HL-60/S4 (cell line): ENCODE measurements at regions not wholly inside any gene's neighbourhood (a gene's known extent, or its start where the extent isn't known, plus 50 kb on each side); places are given as distances from the start of the nearest gene placed in this dataset.
"Not testable (repeated sequence)": the region's sequence is repeated elsewhere in the genome, so short reads cannot be mapped to it uniquely, and the experiment has no call there.

Experiments
- in situ Hi-C: fragments of 300-500 bp; cut with MboI; formaldehyde crosslinking; loops from 2 replicates; pipeline ENCODE4 v1.14.3; 2022; ENCODE audit warnings: low sequenced_read_pairs

DNA sequence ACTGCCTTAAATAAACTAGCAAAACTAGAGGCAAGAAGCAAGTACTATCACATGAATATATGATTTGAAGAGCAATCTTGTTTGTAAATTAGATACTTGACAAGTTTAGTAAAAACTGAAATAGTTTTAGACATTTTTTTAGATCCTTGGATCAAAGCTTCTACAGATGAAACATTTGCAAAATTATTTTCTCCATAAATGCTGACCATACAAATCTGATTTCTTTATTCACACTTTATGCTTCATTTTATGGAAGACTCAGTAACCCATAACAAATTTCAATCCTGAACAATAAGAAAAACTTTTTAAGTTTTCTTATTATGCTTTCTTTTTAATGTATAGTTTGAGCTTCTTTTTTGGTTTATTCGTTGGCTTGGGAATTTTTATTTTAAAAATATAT is 750.2 kb upstream of the SLITRK5 start:
- in situ Hi-C loops: no loop called here

DNA sequence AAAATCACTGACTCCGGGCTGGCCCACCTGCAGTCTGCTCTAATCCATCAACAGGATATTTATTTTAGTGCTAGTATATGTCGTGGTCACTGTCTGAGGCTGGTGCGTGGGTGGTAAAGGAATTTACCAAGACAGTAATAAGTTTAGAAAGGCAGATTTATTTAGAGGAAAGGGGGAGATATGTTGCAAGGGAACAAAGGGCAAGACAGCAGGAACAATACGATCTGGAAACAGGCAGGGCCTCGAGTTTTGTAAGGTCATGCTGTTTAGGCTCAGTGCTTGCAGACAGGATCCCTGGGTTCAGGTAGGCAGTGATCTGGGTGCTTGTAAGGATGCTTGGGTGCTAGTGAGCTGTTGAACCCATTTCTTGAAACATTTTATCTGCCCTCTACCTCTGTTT is 748.2 kb upstream of the SLITRK5 start:
- in situ Hi-C loops: no loop called here

DNA sequence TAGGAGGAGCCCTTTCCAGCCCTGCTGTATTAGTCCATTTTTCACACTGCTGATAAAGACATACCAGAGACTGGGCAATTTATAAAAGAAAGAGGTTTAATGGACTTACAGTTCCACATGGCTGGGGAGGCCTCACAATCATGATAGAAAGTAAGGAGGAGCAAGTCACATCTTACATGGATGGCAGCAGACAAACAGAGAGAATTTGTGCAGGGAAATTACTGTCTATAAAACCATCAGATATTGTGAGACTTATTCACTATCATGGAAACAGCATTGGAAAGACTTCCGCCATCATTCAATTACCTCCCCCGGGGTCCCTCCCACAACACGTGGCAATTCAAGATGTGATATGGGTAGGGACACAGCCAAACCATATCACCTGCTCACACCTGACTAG is 744.3 kb upstream of the SLITRK5 start:
- in situ Hi-C loops: not testable (repeated sequence)

DNA sequence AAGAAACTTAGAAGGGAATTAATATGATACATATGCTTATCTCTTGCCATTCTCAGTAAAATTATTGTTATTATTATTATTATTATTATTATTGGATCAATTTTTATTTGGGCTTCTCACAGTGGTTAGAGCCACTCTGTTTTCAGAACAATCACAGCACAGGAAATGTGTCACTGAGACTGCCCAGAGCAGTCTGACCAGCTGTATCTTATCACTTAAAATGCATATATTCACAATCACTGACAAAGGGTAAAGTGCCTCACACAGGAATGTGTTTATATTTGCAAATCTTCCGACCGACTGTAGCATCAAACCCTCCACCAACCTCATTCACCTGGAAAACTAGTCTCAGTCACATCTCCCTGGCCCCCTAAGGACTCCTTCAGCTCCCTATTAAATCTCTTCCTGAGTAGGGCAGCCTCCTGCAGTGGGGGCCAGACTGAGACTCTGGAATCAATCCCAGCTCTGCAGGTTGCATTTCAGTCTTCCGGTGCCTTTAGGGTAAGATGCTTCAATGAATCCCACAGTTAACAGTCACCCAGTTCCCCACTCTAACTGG is 738.3 kb upstream of the SLITRK5 start:
- in situ Hi-C loops: no loop called here

DNA sequence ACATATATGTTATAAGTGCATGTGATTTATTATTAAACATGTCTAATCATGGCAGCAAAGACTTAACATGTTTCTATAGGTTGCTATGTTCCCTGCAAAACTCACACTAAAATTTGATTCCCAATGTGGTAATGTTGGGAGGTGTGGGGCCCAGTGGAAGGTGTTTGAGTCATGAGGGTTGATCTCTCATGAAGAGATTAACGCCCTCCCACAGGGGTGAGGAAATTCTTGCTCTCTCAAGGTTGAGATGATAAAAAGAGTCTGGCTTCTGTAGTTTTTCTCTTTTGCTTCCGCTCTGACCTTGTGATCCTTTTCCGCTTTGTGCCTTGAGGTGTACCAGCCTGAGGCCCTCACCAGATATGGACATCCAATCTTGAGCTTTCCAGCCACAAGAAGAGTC is 737.5 kb upstream of the SLITRK5 start:
- in situ Hi-C loops: no loop called here

DNA sequence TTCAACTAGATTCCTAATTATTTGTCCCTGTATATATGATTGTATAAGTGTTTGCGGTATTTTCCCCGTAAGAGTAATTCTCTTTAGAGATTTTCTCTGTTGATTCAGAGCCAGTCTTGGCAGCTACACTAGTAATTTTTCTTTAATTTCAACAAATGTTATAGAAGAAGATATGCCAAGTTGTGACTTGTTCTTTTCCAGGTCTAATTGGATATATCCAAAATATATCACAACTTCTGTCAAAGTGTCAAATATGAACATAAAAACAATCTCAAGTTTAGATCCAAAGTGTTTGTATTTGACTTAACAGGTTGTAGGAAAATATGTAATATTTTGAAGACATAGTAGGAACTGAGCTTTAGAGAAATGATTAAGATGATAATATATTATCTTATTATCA is 733.9 kb upstream of the SLITRK5 start:
- in situ Hi-C loops: no loop called here

DNA sequence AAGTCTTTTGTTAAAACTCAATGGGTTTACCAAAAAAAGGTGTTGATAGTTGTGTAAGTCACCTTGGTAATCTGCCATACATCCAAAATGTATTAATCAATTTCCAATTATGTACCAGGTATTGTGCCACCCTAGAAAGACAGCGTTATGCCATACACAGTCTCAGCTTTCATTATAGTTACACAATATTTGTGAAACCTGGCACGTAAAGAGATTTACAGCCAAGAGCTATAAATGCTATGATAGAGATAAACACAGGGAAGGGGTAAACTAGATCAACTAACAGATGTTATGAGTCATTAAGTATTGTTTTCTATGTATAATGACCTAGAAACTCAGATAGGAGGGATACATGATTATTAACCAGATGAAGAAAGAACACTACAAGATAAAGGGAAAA is 725.6 kb upstream of the SLITRK5 start:
- in situ Hi-C loops: no loop called here

DNA sequence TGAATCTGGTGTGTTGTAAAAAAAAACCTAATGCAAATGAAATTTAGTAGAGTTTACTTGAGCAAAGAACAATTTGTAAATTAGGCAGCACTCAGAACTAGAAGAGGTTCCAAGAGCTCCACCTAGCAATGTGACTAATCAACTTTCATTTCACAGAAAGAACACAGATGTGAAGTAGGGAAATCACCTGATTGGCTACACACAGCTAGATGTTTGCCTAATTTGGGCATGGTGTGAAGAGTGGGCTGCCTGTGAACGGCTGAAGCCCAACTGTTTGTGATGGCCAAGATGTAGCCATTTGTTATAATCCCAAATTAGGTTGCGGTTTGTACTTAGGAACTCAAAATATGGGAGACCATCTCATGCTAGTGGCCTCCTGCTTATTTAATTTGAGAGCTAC is 724.4 kb upstream of the SLITRK5 start:
- in situ Hi-C loops: no loop called here

DNA sequence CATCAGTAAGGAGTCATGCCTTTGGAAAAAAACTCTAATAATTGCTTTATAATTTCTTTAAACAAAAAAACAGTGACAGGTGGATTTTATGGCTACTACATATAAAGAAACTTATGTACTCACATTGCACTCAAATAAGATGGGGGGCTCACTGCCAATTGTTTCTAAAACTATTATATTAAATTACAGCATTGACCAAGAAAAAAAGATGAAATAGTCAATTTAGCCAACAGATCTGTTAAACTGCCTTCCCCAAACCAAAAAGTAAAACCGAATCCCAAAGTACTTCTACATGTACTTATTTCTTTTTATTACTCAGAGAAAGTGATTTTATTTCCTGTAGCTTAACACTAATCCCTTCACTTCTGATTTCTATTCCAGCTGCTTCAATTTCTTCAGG is 716.8 kb upstream of the SLITRK5 start:
- in situ Hi-C loops: no loop called here

DNA sequence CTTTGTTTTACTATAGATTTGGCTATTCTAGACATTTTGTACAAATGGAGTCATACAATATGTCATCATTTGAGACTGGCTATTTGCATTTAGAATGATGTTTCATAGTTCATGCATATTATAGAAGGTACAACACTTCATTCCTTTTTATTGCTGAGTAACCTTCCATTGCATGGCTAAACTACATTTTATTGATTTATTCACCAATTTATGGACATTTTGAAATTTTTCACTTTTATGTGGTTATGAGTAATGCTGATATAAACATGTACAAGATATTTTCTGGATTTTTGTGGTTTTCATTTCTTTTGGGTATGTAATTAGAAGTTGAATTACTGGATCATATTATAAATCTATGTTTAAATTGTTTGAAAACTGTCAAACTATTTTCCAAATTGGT is 710.3 kb upstream of the SLITRK5 start:
- in situ Hi-C loops: no loop called here

DNA sequence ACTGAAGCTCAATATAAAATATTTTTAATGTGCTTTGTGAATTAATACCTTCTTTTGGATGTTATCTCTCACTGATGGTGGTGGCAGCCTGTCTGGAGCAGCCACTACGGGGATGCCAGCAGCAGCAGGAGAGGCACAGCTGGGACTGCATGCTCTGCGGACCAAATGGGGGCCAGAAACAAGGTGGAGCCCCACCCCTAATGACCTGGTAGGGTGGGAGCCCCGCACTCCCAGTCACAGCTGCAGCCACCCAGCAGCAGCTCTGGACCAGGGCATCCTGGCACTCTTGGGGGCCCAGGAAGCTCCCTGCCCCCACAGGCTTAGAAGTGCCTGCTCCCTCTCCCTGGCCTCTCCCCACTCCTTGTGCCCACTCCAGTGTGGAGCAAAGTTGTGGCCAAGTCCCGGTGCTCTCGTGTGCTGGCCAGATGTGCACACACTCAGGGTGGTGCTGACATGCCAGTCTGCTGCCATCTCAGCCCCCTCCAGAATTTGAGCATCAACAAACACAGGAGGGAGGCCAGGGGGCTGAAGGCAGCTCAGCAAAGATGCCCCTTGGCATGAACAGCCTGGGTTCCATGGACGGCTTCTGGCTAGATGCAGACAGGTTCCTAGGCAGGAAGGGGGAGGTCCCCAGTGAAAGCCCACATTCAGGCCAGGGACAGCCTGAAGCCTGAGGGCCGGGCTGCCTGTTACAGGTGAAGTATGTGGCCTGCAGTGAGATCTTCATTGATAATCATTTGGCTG is 696.7 kb upstream of the SLITRK5 start:
- in situ Hi-C loops: no loop called here

DNA sequence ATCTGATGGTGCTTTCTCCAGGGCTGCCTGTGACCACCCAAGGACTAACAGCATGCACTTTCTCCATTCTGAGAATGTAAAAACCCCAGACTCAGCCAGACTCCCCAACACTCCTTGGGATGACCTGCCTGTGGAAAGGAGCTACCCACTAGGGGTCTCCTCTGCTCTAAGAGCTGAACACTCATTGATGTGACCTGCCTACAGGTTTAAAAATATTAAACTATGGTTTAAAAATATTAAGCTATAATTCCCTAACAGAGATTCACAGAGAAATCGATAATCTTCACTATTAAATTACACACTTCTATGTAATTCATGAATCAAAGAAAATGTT is 696.2 kb upstream of the SLITRK5 start:
- in situ Hi-C loops: no loop called here

DNA sequence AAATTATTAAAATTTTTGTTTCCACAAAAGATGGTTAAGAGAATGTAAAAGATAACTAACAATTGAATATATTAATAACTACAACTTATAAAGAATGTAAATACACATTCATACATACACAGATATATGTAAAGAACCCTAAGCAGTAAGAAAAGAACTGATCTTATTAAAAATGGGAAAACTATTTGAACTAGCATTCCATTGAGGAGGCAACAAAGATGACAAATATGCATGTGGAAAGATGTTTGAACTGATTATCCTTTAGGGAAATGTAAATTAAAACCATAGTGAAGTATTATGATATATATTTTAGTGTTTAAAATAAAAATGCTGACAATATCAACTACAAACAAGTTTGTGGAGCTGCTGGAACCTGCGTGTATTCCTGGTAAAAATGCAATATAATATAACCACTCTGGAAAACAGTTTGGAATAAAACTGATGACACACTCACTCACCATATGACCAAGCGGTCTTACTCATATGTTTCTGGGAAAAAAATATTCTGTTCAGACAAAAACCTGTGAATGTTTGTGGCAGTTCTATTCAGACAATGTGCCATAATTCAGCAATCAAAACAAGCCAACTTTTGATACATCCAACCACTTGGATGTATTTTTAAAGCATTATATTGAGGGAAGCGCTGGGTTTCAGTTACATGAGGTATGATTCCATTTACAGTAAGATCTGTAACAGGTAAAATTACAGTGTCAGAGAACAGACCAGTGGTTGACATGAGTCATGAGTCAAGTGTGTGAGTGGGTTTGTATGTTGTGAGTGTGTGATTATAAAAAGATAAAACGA is 694.4 kb upstream of the SLITRK5 start:
- in situ Hi-C loops: no loop called here

DNA sequence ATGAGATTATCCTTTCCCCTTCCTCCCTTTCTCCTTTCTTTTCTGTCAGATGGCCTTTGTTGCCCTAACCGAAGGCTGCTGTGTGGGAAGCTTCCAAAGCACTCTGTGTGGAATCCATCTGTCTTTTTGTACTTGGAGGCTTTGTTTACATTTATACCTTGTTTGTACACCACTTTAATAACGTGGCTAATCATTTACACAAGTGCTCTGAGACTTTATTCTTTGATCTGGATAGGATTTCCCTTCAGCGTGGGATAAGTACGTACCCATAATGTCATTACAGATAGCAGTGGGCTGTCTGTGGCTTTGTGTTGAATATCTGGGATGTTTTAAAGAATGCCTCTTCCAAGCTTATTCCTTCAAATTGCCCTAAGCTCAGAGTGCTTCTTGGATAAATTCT is 684.7 kb upstream of the SLITRK5 start:
- in situ Hi-C loops: no loop called here

DNA sequence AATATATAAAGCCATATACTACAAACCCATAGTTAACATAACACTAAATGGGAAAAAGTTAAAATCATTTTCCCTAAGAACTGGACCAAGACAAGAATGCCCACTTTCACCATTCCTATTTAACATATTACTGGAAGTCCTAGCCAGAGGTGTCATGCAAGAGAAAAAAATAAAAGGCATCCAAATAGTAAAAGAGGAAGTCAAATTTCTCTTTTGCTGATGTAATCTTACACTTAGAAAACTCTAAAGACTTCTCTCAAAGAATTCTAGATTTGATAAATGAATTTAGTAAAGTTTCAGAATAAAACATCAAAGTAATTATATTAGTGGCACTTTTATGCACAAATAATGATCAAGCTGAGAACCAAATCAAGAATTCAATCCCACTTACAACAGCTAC is 678.9 kb upstream of the SLITRK5 start:
- in situ Hi-C loops: no loop called here

DNA sequence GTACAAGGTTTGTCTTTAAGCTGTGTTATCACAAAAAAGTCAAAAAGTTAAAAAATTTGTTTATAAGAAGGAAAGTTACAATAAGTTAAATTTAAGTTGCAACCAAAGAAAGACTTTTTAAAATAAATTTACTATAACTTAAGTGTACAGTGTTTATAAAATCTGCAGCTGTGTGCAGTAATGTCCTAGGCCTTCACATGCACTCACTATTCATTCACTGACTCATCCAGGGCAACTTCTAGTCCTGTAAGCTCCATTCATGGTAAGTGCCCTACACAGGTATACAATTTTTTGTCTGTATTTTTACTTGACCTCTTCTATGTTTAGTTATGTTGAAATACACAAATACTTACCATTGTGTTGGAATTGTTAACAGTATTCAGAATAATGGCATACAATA is 667.9 kb upstream of the SLITRK5 start:
- in situ Hi-C loops: no loop called here

DNA sequence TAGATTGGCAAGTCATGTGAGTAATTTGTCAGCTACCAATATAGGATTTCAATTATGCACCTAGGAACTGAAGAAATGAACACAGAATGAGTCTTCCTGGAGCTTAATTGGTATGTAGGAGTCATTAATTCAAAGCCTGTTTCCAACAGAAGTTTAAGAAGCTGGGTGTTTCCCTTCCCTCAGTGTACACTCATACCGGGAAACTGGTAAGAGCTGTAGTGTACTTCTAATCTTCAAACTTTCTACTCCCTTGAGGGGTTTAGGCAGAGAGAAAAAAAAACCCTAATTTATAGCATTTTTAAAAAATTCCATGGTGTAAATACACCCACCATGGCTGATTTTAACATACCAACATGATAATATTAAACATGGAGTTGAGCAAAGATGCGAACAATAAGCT is 665.7 kb upstream of the SLITRK5 start:
- in situ Hi-C loops: no loop called here

DNA sequence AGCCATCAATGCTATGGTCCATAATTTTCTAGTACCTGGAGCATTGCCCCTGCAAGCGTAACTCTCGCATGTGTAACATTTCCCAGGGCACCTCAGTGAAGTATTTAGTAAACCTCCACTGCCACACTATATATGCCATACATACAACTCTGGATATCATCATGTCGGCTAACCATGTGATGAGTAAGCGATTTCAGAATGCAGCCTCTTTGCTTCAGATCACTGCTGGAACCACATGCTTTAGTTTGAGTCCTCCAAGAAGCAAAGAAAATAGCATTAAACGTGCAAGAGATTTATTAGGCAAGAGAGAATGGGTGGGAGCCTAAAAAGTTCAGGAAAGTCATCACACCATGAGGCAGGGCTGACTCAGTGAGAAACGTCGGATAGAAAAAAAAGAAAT is 635.6 kb upstream of the SLITRK5 start:
- in situ Hi-C loops: no loop called here

DNA sequence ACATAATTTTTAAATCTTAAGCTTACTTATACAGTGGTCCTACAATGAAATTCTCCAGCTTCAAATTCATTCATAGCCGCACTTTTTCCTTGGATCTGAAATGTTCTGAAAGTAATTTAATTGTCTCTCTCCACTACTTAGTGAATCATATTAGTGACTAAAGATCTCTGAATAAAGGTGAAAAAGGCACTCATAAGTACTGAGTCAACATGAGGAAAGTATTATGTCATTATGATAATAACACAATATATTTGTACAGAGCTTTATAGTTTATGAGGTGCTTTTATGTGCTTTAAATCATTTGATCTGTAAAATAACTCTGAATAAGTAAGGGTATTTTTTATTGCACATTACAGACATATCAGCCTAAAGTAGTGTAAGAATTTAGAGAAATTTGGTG is 628.2 kb upstream of the SLITRK5 start:
- in situ Hi-C loops: no loop called here

DNA sequence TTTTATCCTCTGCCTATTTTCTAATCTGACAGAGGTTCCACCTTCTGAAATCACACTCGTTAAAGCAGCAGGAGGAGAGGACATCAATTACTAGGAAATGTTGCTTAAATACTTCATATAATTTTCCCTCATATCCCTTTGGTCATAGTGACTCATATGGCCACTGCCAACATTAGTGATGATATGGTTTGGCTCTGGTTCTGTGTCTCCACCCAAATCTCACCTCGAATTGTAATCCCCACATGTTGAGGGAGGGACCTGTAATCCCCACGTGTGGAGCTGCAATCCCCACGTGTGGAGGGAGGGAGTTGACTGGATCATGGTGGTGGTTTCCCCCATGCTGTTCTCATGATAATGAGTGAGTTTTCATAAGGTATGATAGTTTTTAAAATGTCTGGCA is 618.4 kb upstream of the SLITRK5 start:
- in situ Hi-C loops: no loop called here

DNA sequence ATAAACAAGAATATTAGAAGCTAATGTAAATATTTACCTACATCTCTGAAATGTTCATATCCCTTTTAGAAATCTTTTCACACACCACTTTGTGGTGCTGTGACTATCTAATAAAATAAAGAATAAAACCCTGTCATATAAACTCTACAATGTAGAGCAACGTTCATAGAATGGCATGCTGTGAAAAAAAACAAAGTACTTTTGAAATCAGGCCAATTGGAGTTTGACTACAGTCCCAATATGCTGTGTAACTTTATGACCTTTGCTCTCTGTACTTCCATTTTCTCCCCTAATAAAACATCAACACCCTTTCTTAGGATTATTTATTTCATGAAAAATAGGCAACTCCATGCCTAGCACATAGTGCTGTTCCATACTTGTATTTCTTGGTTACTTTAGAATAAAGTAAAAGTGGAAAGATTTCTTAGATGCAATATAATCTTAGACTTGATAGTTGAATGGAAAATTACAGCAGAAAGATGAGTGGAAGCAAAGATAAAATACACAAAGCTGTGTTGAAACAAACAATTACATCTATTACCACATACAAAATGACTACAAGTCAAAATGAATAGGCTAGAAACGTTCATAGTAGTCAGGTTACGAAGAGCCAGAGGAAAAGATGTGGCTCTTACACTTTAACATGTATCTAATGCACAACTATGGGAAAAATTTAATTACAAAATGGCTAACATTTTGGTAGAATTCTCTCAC is 613.2 kb upstream of the SLITRK5 start:
- in situ Hi-C loops: no loop called here
